CD14-positive monocyte (primary cell): ENCODE measurements at regions not wholly inside any gene's neighbourhood (a gene's known extent, or its start where the extent isn't known, plus 50 kb on each side); places are given as distances from the start of the nearest gene placed in this dataset.

Source experiments
- DNase-seq, 3 donors: peaks; one replicate each; pipeline ENCODE4 v3.0.0-alpha.2; 2011 to 2022
- H2AFZ ChIP-seq: 2 replicates; pipeline ENCODE4 v1.6.0; 2012; ENCODE audit warnings: mild to moderate bottlenecking, low read depth, low read length, inconsistent platforms; ENCODE audit not compliant: insufficient read depth, poor library complexity, severe bottlenecking
- H3K27ac ChIP-seq, 2 donors: 1 replicate in 1 of 2; 2 replicates in 1 of 2; pipeline ENCODE4 v1.5.1; 2012 to 2013; ENCODE audit warnings: low read length in 2 of 2, control low read depth in 1 of 2, inconsistent platforms in 1 of 2, low read depth in 1 of 2, mild to moderate bottlenecking in 1 of 2
- H3K27me3 ChIP-seq, 2 donors: one replicate each; pipeline versions ENCODE4 v1.6.0 to v1.6.1; 2011 to 2013; ENCODE audit warnings: low read length in 2 of 2; ENCODE audit not compliant: control insufficient read depth in 2 of 2, insufficient read depth in 2 of 2
- H3K36me3 ChIP-seq, 2 donors: replicated peaks in 1 of 2; 1 replicate in 1 of 2; 2 replicates in 1 of 2; pipeline versions ENCODE4 v1.5.1 to v1.6.1; 2012 to 2013; ENCODE audit warnings: low read length in 2 of 2, control low read depth in 1 of 2, inconsistent platforms in 1 of 2, mild to moderate bottlenecking in 1 of 2; ENCODE audit not compliant: insufficient read depth in 2 of 2, control insufficient read depth in 1 of 2
- H3K4me1 ChIP-seq, 2 donors: 1 replicate in 1 of 2; 2 replicates in 1 of 2; pipeline versions ENCODE4 v1.5.1 to v1.6.1; 2012 to 2013; ENCODE audit warnings: low read length in 2 of 2, control low read depth in 1 of 2, inconsistent platforms in 1 of 2, mild to moderate bottlenecking in 1 of 2, moderate library complexity in 1 of 2; ENCODE audit not compliant: insufficient read depth in 2 of 2, control insufficient read depth in 1 of 2
- H3K4me2 ChIP-seq: replicated peaks from 2 replicates; pipeline ENCODE3; 2012; ENCODE audit warnings: low read length, moderate library complexity, mild to moderate bottlenecking; ENCODE audit not compliant: poor library complexity, severe bottlenecking; ENCODE audit errors: extremely low read depth
- H3K4me3 ChIP-seq, 3 experiments: fragments of 200-600 bp in 1 of 3; sonication (generic) in 1 of 3; replicated peaks in 1 of 3; 1 replicate in 2 of 3; 2 replicates in 1 of 3; pipeline ENCODE4 v1.5.1; 2011 to 2013; ENCODE audit warnings: low read length in 3 of 3, mild to moderate bottlenecking in 3 of 3, control low read depth in 2 of 3, low read depth in 2 of 3, inconsistent platforms in 1 of 3, moderate library complexity in 1 of 3
- H3K79me2 ChIP-seq: 2 replicates; pipeline ENCODE4 v1.6.0; 2012; ENCODE audit warnings: mild to moderate bottlenecking, control low read depth, inconsistent platforms, low read length, moderate library complexity; ENCODE audit not compliant: insufficient read depth
- H3K9ac ChIP-seq: 2 replicates; pipeline ENCODE4 v1.6.0; 2017; ENCODE audit warnings: low read length, mild to moderate bottlenecking; ENCODE audit not compliant: insufficient read depth, poor library complexity, severe bottlenecking
- H3K9me3 ChIP-seq, 2 donors: replicated peaks in 1 of 2; 1 replicate in 1 of 2; 2 replicates in 1 of 2; pipeline versions ENCODE4 v1.5.1 to v1.6.1; 2012 to 2013; ENCODE audit warnings: low read length in 2 of 2, control low read depth in 1 of 2; ENCODE audit not compliant: control insufficient read depth in 1 of 2, insufficient read depth in 1 of 2
- H4K20me1 ChIP-seq: 2 replicates; pipeline ENCODE4 v1.6.0; 2012; ENCODE audit warnings: mild to moderate bottlenecking, low read length, control low read depth, moderate library complexity; ENCODE audit not compliant: insufficient read depth
- H3K27ac Mint-ChIP-seq, 7 donors: one replicate each; pipeline ENCODE4 v1.8.0; 2020; ENCODE audit warnings: mild to moderate bottlenecking in 7 of 7, mixed read lengths in 7 of 7, moderate library complexity in 6 of 7, inconsistent platforms in 2 of 7
- H3K27me3 Mint-ChIP-seq, 3 donors: one replicate each; pipeline ENCODE4 v1.8.0; 2021 to 2022; ENCODE audit warnings: low read depth in 3 of 3, mild to moderate bottlenecking in 3 of 3, mixed read lengths in 3 of 3, moderate library complexity in 3 of 3, inconsistent platforms in 1 of 3
- H3K36me3 Mint-ChIP-seq, 2 donors: one replicate each; pipeline ENCODE4 v1.8.0; 2020; ENCODE audit warnings: mixed read lengths in 2 of 2, inconsistent platforms in 1 of 2, mild to moderate bottlenecking in 1 of 2
- H3K4me1 Mint-ChIP-seq: one replicate; pipeline ENCODE4 v1.8.0; 2020; ENCODE audit warnings: mild to moderate bottlenecking, mixed read lengths
- H3K4me3 Mint-ChIP-seq, 2 donors: one replicate each; pipeline ENCODE4 v1.8.0; 2020; ENCODE audit warnings: mild to moderate bottlenecking in 2 of 2, mixed read lengths in 2 of 2, moderate library complexity in 1 of 2
- H3K9me3 Mint-ChIP-seq, 7 donors: one replicate each; pipeline ENCODE4 v1.8.0; 2020 to 2022; ENCODE audit warnings: mixed read lengths in 7 of 7, mild to moderate bottlenecking in 6 of 7, moderate library complexity in 6 of 7, inconsistent platforms in 2 of 7
- CTCF ChIP-seq: fragments of 200-600 bp; IDR thresholded peaks from one replicate; pipeline ENCODE4 v1.8.0; 2022; ENCODE audit warnings: antibody characterized with exemption, mild to moderate bottlenecking
- intact Hi-C, 2 donors: fragments of 100-400 bp; cut with micrococcal nuclease; formaldehyde crosslinking; loops; one replicate each; pipeline versions ENCODE4 v1.15.0 to v1.15.1; 2023

GRCh38 chr4:75126058-75126457 is 193.1 kb downstream of the PARM1 start:
- Mint-ChIP-seq H3K36me3 (no peaks in the 10 kb centered on the region), H3K9me3 (peaks cover 7 to 25% (median 10%) of the 10 kb centered on the region in 7 donors), H3K27ac (no peak overlapping the region), H3K4me3 (no peak overlapping the region), H3K27me3 (peaks cover 0 to 2% (median 0%) of the 10 kb centered on the region in 3 donors), H3K4me1 (no peaks in the 10 kb centered on the region)
- no peaks in the 10 kb centered on the region for H3K4me1 ChIP-seq
- H3K27ac ChIP-seq, result no peak overlapping the region
- no peaks in the 10 kb centered on the region for H4K20me1 ChIP-seq
- intact Hi-C loops, result no loop called here
- no peaks in the 10 kb centered on the region for H3K27me3 ChIP-seq
- peaks cover 0 to 9% of the 10 kb centered on the region in 2 donors for H3K9me3 ChIP-seq
- H3K79me2 ChIP-seq, result no peaks in the 10 kb centered on the region
- H3K36me3 ChIP-seq, result no peaks in the 10 kb centered on the region
- H3K4me2 ChIP-seq, result no peak overlapping the region
- H3K4me3 ChIP-seq, result no peak overlapping the region
- H3K9ac ChIP-seq, result no peak overlapping the region
- no peak for DNase-seq
- TF ChIP-seq CTCF, result no peak
- no peak overlapping the region for H2AFZ ChIP-seq

- Histone ChIP-seq H2AFZ (no peak overlapping the region), H3K9me3 (peaks cover 5 to 13% of the 10 kb centered on the region in 2 donors), H3K4me1 (no peaks in the 10 kb centered on the region), H3K79me2 (no peaks in the 10 kb centered on the region), H3K4me2 (no peak overlapping the region), H3K36me3 (no peaks in the 10 kb centered on the region), H4K20me1 (no peaks in the 10 kb centered on the region), H3K27me3 (no peaks in the 10 kb centered on the region), H3K9ac (no peak overlapping the region), H3K27ac (no peak overlapping the region), H3K4me3 (no peak overlapping the region)
- Mint-ChIP-seq H3K27me3 (peaks cover 0 to 2% (median 0%) of the 10 kb centered on the region in 3 donors), H3K9me3 (peaks cover 8 to 34% (median 15%) of the 10 kb centered on the region in 7 donors), H3K27ac (no peak overlapping the region), H3K4me1 (no peaks in the 10 kb centered on the region), H3K36me3 (no peaks in the 10 kb centered on the region), H3K4me3 (no peak overlapping the region)
- DNase-seq, result no peak
- no peak for TF ChIP-seq CTCF
- intact Hi-C loops, result no loop called here
These were observed 189.6 kb downstream of the PARM1 start for GRCh38 chr4:75122424-75123014.
